DMS53 treated with DMSO at 0.1 percent for 48 hours (cell line): ENCODE measurements at regions not wholly inside any gene's neighbourhood (a gene's known extent, or its start where the extent isn't known, plus 50 kb on each side); places are given as distances from the start of the nearest gene placed in this dataset.
"Not testable (repeated sequence)": the region's sequence is repeated elsewhere in the genome, so short reads cannot be mapped to it uniquely, and the experiment has no call there.

Experiments used
- DNase-seq: peaks from one replicate; lab custom pipeline; 2025; ENCODE audit not compliant: unreplicated experiment; lab: John Stamatoyannopoulos, UW

GRCh38 chr2:238597638-238598528 is 171.2 kb downstream of the ASB1 start:
- no peak for DNase-seq

DNA sequence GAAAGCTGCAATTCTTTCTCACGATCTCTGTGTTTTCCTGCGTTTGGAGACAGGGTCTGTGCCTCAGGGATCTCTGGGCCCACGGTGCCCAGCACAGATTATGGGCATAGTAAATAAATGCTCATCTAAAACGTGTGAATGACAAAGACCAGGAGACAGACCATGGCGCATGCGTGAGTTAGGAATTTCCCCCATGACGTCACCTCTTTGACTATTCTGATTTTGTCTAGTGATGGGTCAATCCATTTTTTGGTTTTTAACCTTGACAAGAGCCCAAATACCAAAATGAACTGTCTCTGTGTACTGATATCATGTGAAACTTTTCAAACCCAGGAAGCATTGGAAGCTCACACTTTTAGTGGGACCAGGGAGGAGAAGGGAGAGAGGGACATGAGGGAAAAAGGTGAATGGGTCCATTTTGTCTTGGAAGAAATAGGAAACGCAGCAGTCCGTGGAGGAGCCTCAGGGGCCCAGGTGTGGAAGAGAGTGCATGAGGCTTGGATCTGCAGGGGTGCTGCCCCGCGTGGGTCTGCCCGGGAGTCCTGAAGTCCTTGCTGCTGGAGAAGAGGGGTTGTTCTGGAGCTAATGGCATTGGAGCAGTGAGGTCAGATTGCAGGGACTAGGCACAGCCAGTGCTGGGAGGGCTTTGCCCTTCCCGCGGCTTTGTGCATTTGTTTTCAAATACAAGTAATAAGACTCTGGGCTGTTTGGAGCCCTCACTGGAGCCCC is 172.2 kb downstream of the ASB1 start:
- DNase-seq, result no peak

DNA sequence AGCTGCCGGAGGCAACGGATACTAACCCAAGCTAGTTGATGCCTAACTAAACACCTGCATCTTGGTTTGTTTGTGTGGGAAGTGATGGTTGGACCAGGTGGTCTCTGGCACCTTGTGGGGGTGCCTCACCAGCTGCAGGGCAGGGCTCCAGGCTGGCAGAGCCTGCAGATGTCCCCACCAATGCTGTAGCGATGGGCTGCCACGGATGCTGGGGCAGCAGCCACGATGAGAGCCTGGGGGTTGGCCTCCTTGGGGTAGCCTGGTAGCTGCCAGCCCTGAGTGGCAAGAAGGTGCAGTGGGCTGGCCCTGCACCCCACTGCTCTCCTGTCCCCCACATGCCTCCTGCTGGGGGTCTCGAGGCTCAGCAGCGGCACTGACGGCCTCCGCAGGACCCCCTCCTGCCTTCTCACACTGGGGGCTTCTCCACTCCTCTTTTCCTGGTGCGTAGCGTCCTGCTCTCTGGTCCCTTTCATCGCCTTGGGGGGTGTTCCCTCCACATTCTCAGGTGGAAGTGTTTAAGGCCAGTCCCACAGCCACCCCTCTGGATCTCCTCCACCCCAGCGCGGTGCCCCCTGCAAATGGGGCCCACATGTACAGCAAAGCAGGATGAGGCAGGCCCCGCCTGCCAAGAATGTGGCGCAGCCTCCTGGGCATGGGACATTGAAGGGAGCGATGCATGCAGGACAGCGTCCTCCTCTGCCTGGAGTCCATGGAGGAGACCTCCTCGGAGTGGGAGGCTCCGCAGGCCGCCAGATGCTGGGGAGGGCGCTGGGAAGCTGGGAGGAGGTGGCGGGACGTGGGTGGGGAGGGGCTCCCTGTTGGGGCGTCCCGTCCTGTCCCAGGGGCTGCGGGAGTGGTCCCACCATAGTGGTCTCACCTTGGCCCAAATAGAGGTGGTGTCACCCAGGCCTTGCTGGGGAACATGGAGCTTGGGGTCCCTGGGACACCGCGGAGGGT is 173.1 kb downstream of the ASB1 start:
- no peak for DNase-seq

- DNase-seq, result no peak
Measured at GRCh38 chr2:238600506-238601432, 174.0 kb downstream of the ASB1 start.

- DNase-seq, result no peak
Measured at GRCh38 chr2:238601433-238602222, 174.9 kb downstream of the ASB1 start.

DNA sequence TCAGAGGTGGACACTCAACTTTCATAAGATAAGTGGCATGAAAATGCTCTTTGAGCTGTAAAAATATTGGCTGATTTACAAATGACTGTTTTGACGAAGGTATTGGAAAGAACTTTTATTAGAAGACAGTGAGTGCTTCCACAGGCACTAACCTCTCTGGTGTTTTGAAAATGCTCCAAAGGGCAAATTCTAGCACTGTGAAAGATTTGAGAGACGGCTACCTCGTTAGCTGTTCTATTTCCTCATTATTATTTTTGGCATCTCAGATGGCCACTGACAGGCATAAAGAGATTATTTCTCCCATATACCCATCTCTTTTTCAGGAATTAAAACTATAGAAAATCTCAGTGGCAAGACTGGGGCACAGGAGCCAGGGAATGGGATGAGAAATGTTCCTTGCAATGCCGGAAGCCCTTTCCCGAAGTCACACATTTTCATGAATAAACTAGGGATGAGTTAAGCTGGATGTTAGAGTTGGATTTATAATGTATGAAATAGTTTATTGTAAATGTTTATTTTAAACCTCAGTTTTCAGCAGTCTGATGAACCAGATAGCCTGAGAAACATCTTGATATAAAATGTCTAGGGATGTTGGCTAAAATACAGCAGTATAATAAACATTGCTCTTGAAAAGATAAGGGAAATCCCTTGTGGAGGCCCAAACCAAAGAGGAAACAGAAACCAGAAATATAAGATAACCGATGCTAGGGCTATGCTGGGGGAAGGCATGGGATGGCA is 175.7 kb downstream of the ASB1 start:
- DNase-seq, result no peak

DNA sequence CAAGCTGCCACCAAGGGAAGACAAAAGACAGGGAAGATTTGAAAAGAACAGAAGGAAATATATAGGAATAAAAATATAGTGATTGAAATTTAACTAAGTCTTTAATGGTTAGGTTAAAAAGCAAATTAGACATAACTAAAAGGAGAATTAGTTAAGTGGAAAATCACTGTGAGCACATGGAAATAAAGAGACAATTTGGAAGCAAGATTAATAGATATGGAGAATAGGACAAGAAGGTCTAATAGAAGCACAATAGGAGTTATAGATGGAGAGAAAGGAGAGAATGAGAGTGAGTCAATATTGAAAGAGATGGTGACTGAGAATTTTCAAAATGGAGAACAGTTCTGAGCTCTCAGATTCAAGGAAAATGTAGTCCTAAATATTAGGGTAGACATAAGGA is 176.9 kb downstream of the ASB1 start:
- DNase-seq, result no peak

DNA sequence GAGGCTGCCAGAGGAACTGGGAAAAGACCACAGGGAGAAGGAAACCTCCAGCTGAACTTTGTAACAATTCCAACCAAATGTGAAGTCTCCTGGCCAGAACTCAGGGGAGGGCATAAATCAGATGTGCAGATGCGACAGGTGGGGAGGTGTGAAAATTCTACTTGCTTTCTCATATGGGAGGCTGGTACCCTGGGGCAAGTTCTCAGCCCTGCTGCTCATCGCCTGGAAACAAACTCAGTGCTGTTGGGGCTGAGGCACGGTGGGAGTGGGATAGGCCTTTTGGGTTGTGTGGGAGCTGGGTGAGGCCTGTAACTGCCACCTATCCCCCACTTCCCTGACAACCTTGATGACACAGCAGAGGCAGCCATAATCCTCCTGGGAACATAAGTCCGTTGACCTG is 179.6 kb downstream of the ASB1 start:
- no peak for DNase-seq

GRCh38 chr2:238613610-238614009 is 186.9 kb downstream of the ASB1 start:
- no peak for DNase-seq

DNA sequence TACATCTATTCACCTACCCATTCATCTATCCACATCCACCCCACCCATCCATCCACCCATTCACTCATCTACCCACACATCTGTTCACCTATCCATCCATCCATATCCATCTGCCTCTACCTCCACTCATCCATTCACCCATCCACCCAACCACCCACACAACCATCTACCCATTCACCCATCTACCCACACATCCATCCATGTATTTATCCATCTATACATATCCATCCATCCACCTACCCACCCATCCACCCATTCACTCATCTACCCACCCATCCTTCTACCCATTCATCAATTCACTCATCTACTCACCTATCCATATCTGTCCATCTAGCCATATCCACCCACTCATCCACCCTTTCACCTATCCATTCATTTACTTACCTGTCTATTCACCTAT is 187.6 kb downstream of the ASB1 start:
- no peak for DNase-seq

DNA sequence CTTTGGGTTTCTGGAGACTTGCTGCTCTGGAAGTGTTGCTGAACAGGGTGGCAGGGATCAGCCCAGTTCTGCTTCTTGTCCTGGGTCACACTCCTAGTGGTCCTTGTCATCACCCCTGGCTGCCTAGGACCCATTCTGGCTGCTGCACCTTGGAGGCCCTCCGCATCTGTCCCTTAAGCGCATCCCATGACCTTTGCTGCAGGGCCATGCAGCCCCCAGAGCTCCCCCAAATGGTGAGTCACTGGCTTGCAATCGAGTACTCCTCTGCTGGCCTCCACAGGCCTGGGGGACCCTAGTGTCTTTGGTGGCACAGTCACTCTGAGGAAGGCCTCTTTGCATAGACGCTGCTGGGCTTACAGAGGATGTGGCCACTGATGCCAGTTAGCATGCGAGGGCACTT is 188.5 kb downstream of the ASB1 start:
- no peak for DNase-seq

DNA sequence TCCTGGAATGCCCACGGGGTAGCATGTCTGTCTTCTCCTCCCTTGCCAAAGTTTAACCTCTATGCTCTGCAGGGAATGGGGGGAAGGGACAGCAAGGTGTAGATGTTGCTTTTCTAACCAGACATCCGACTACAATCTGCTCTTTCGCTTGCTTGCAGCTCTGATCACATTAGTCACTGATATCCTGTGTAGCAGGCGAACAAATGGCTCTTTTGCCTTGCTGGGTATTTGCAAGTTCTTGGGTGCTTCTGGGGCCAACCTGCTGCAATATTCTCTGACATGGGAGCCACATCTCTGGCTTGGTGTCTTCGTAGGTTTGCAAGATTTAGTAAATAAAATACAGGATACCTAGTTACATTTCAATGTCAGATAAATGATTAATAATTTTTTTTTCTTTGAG is 190.0 kb downstream of the ASB1 start:
- DNase-seq, result no peak

- not testable (repeated sequence) for DNase-seq
Measured at GRCh38 chr2:238618494-238619283, 192.0 kb downstream of the ASB1 start.

DNA sequence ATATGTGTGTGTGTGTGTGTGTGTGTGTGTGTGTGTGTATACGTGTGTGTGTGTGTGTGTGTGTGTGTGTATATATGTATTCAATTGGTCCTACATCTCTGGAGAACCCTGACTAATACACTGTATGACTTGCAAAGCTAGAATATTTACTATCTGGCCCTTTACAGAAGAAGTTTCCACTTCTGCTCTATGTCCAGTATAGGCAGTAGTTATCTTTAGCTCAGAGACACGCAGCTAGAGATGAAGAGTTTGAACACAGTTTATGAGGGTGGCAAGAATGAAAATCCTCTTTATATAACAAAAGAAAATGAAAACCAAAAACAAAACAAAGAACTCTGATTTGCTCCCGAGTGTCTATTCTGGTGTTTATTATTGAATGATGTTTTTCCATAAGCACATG is 201.2 kb downstream of the ASB1 start:
- DNase-seq, result no peak

DNA sequence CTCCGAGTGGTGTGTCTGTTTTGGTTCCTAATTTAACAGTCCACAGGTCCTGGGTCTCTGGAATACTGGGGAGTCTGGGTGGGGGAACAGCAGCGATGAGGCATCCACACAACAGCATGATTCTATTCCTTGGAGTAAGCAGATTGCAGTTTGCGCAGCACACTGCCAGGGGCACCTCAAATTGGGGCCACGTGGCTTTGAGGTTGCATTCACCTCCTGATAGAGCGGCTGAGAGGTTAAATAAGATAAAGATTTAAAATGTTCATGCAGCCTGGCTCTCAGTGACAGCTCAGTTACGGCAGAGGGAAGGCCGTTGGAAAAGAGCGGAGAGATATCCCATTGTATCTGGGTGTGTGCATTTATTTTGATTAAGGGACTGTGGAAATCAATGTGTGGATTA is 202.3 kb downstream of the ASB1 start:
- no peak for DNase-seq

GRCh38 chr2:238631491-238632180 is 204.9 kb downstream of the ASB1 start:
- no peak for DNase-seq
